ENCODE measurements at regions not wholly inside any gene's neighbourhood (a gene's known extent, or its start where the extent isn't known, plus 50 kb on each side); places are given as distances from the start of the nearest gene placed in this dataset.

GRCh38 chr16:10314811-10315210 lies 71.0 kb upstream of the ATF7IP2 start:
- H4K20me1 ChIP-seq (replicated peaks; ENCODE audit: control insufficient read depth, extremely low read depth, insufficient read depth, low read length): no peaks in the 10 kb centered on the region
- no peaks in the 10 kb centered on the region for H3K4me1 ChIP-seq (ENCODE audit: control insufficient read depth, extremely low read depth, insufficient read depth, low read length)
- no peaks in the 10 kb centered on the region for H3K36me3 ChIP-seq (ENCODE audit: control insufficient read depth in 2 of 2, extremely low read depth in 1 of 2, insufficient read depth in 2 of 2, low read length in 2 of 2)
- no peaks in the 10 kb centered on the region for H3K27me3 ChIP-seq (ENCODE audit: control insufficient read depth in 2 of 2, insufficient read depth in 2 of 2, low read length in 2 of 2)
- no peak for TF ChIP-seq FOS (IDR thresholded peaks at IDR 0.05; ENCODE audit: borderline replicate concordance, insufficient read depth, low read length)
- no peak for TF ChIP-seq MYC (IDR thresholded peaks at IDR 0.05; ENCODE audit: low read depth, low read length)
- TF ChIP-seq, protein P1, sequence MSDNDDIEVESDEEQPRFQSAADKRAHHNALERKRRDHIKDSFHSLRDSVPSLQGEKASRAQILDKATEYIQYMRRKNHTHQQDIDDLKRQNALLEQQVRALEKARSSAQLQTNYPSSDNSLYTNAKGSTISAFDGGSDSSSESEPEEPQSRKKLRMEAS (IDR thresholded peaks at IDR 0.05; ENCODE audit: insufficient read depth, insufficient read length): no peak
- TF ChIP-seq EZH2 (IDR thresholded peaks at IDR 0.05; ENCODE audit: borderline replicate concordance, low read depth, low read length, severe bottlenecking): no peak
- TF ChIP-seq GATA2 (IDR thresholded peaks at IDR 0.05; ENCODE audit: insufficient read depth, insufficient read length, low read depth, low read length): no peak
- no peak for TF ChIP-seq JUN (IDR thresholded peaks at IDR 0.05; ENCODE audit: borderline replicate concordance, insufficient read depth, insufficient read length, low read depth)
- no peak for TF ChIP-seq POLR2AphosphoS5 (IDR thresholded peaks at IDR 0.05; ENCODE audit: insufficient read depth, low read depth, low read length)
- no peak for TF ChIP-seq POLR2A (IDR thresholded peaks at IDR 0.05; ENCODE audit: low read depth, low read length)
- TF ChIP-seq, protein P2, sequence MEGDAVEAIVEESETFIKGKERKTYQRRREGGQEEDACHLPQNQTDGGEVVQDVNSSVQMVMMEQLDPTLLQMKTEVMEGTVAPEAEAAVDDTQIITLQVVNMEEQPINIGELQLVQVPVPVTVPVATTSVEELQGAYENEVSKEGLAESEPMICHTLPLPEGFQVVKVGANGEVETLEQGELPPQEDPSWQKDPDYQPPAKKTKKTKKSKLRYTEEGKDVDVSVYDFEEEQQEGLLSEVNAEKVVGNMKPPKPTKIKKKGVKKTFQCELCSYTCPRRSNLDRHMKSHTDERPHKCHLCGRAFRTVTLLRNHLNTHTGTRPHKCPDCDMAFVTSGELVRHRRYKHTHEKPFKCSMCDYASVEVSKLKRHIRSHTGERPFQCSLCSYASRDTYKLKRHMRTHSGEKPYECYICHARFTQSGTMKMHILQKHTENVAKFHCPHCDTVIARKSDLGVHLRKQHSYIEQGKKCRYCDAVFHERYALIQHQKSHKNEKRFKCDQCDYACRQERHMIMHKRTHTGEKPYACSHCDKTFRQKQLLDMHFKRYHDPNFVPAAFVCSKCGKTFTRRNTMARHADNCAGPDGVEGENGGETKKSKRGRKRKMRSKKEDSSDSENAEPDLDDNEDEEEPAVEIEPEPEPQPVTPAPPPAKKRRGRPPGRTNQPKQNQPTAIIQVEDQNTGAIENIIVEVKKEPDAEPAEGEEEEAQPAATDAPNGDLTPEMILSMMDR (IDR thresholded peaks at IDR 0.05; ENCODE audit: extremely low read depth in 1 of 2, insufficient read depth in 1 of 2, low read depth in 1 of 2, low read length in 2 of 2): no peak
- POLR2A ChIA-PET: no interaction called here
- no peak overlapping the region for H3K4me2 ChIP-seq (ENCODE audit: insufficient read depth, low read length)
- dilution Hi-C loops (cut with MboI; ENCODE audit: extremely low pct_ligation_motif_present, low sequenced_read_pairs) (no loop called here), intact Hi-C loops (cut with micrococcal nuclease) (no loop called here)
- FAIRE-seq: no peak
- no peak for DNase-seq (ENCODE audit: low read depth, low spot score)
- no TSS peak for BruUV-seq (replicated peaks)
- H3K9me3 ChIP-seq (replicated peaks; ENCODE audit: control insufficient read depth, insufficient read depth, low read length): no peaks in the 10 kb centered on the region
- H3K9ac ChIP-seq (replicated peaks; ENCODE audit: extremely low read depth, insufficient read depth, low read length): no peak overlapping the region
- H2AFZ ChIP-seq (ENCODE audit: low read depth, low read length): no peak overlapping the region
- no peak overlapping the region for H3K4me3 ChIP-seq (replicated peaks in 1 of 3; ENCODE audit: insufficient read depth in 1 of 3, low read depth in 1 of 3, low read length in 3 of 3)
- H3K79me2 ChIP-seq (ENCODE audit: control insufficient read depth, insufficient read depth, low read length): no peaks in the 10 kb centered on the region
- CTCF ChIA-PET: interaction anchor here (0.6 to 2.0 kb wide), 6 partner anchors 8 to 604 kb away, joined by 3 to 17 read pairs (median 3); no protein-coding TSS in a partner anchor
- H3K9me1 ChIP-seq (replicated peaks; ENCODE audit: control insufficient read depth, extremely low read depth, insufficient read depth, low read length): no peaks in the 10 kb centered on the region
- no peak overlapping the region for H3K27ac ChIP-seq (ENCODE audit: insufficient read depth, low read depth, low read length)
